ENCODE measurements at regions not wholly inside any gene's neighbourhood (a gene's known extent, or its start where the extent isn't known, plus 50 kb on each side); places are given as distances from the start of the nearest gene placed in this dataset.

DNA sequence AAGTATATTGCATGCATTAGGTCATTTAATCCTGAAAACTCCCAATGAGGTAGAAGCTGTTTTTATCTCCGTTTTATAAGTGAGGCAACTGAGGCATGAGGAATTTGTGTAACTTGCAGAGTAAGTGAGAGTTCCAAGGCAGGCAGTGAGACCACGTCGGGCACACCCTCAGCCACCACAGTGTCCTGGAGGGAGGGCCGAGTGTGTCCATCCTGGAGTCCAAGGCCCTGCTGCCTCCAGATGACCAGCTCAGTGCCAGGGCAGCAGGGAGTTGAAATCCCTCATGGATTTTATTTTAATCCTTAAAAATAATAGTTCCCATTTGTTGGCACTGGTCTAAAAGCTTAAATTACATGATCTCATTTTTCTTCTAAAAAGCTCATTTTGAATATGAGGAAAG lies 104.6 kb upstream of the SMIM23 start:
- DNase-seq (ENCODE audit: low read depth, low spot score), result no peak

DNA sequence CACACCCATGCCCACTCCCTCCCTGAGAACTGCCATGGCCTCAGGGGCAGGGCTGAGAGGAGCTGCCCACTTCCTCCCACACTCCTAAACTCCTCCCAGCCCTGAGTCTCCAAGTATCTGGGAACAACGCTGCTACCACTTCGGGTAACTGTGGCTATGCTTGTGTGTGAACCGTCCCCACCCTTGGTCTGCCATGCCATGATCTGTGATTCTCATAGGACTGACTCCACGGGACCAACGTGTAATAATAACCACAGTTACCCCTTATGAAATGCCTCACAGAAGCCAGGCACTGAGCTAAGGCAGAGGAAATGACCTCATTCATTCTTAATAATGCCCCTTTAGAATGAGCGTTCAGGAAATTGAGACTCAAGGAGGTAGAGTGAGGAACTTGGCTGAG lies 103.9 kb upstream of the SMIM23 start:
- no peak for DNase-seq (ENCODE audit: low read depth, low spot score)

DNA sequence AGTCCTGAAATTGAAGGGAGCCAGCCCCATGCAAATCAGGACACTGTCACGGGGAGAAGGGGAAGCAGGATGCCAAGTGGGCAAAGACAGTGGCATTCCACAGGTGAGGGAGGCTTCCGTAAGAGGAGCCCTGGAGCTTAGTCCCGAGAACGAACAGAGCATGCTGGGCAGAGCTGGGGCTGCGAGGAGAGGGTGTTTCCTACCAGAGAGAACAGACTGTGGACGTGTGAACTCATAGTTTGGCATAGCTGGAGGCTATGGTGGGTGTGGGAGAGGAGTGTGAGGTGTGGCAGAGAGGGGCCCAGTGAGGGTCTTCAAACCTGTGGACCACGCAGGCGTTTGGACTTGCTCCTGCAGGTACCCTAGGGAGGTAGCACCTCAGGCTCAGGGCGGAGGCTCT lies 102.8 kb upstream of the SMIM23 start:
- DNase-seq (ENCODE audit: low read depth, low spot score), result no peak

DNA sequence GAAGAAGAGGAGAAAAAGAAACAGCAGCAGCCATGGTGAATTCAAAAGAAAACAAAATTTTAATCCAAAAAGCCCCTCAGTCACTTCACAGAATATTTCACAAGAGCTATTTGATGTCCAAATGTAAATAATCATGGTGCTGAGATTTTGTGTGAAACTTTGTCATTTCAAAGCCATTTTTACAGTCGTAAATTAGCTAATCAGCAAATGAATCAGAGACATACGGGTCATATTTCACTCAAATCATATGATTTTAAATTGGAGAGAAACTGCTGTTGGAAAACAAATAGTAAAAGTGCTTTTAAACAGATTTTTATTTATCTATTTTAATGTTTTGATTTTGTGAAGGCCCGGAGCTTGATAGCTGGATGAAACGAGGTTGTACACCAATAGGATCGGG lies 101.4 kb upstream of the SMIM23 start:
- no peak for DNase-seq (ENCODE audit: low read depth, low spot score)

DNA sequence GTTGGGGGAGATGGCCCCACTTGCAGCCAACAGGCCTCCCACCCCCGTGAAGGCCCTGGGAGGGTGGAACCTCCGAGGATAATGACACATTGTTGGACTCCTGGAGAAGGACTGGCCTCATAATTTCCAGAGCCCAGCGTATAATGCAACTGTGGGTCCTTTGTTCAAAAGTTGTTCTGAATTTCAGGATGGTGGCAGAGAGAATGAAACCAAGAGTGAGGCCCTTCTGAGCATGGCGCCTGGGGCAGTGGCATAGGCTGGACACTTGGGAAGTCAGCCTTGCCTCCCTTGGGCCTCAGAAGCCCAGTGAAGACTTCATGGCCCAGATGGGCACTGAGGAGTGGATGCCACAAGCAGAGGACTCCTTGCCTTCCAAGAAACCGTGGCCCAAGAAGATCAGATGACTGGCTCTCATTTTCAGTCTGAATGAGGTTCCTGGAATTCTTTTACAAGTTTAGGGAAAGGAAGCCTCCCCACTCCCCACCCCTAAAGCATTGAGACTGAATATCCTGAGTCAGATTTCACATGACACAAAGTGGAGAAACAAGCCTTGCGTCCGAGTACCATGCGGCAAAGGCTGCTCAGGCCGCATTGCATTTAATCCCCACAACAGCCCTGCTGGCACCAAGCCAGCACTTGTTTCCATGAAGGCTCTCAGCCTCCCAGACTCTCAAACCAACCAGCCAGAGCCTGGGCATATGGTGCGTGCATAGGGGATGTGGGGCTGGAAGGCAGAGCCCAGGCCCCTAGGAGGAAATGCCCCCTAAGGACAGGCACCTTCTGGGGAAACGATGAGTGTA lies 96.7 kb upstream of the SMIM23 start:
- DNase-seq (ENCODE audit: low read depth, low spot score), result no peak

DNA sequence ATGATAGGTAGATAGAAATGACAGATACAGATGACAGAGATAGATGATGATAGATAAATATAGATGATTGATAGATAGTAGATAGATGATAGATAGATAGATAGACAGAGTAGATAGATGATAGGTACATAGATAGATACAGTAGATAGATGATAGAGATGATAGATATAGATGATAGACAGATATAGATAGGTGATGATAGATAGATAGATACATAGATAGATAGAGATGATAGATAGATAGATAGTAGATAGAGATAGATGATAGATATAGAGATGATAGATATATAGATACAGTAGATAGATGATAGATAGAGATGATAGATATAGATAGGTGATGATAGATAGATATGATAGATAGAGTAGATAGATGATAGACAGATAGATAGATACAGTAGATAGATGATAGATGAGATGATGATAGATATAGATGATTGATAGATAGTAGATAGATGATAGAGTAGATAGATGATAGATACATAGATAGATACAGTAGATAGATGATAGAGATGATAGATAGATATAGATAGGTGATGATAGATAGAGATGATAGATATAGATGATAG lies 95.7 kb upstream of the SMIM23 start:
- no peak for DNase-seq (ENCODE audit: low read depth, low spot score)

DNA sequence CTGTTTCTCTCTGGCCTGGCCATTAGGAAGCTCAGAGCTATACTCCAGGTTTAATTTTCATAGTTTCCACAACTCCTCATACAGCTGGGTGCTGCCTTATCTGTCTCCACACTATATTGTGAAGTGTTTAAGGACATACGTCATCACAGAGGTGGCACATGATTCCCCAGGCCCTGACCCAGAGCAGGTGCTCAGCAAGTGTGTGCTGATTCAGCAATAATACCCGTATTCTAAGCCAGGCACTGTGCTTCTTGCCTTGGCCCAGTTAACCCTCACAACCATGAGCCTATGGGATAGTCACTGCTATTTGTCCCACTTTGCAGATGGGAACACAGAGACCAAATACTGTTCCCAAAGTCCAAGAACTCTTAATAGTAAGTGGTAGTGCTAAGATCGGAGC lies 93.5 kb upstream of the SMIM23 start:
- DNase-seq (ENCODE audit: low read depth, low spot score), result no peak

DNA sequence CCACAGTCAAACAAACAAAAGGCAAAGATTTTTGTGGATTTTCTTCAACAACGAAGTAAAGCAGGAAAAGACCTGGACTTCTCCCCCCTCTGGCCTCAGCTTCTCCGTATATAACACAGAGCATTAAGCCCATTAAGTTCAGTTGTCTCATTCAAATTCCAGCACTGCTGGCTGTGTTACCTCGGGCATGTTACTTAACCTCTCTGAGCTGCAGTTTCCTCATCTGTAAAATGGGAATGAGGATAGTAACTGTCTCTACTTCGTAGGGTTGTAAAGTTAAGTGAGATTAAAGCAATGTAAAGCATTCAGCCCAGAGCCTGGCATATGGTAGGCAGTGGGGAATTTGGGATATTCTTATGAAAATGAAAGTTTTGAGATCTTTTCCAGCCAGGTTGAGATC lies 92.7 kb upstream of the SMIM23 start:
- DNase-seq (ENCODE audit: low read depth, low spot score), result no peak

DNA sequence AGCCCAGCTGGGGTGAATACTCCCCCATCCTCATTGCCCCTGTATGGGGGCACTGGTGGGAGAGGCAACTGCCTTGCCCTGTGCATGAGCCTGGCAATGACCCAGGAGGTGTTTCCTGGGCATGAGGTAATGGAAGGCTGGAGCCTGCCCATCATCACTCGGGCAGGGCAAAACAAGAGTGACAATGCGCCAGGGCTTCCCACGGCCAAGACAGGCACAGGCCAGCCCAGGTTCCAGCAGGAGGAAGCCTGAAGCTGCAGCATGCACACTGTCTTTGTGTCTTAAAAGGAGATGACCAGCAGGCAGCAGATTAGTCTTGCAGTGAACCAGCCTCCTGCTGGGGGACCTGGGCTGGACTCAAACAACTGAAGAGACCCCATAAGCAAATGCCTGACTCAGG lies 92.2 kb upstream of the SMIM23 start:
- DNase-seq (ENCODE audit: low read depth, low spot score), result no peak

DNA sequence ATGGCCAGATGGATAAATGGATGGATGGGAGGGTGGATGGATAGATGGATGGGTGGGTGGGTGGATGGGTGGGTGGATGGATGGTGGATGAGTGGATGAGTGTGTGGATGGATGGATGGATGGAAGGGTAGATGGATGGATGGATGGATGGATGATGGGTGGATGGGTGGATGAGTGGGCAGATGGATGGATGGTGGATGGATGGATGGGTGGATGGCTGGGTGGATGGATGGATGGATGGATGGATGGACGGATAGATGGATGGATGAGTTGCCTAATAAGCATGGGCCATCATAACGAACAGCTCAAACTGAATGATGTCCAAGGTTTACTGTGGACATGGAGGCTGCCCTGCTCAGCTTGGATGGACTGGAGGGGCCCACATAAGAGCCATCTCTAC lies 89.8 kb upstream of the SMIM23 start:
- no peak for DNase-seq (ENCODE audit: low read depth, low spot score)

DNA sequence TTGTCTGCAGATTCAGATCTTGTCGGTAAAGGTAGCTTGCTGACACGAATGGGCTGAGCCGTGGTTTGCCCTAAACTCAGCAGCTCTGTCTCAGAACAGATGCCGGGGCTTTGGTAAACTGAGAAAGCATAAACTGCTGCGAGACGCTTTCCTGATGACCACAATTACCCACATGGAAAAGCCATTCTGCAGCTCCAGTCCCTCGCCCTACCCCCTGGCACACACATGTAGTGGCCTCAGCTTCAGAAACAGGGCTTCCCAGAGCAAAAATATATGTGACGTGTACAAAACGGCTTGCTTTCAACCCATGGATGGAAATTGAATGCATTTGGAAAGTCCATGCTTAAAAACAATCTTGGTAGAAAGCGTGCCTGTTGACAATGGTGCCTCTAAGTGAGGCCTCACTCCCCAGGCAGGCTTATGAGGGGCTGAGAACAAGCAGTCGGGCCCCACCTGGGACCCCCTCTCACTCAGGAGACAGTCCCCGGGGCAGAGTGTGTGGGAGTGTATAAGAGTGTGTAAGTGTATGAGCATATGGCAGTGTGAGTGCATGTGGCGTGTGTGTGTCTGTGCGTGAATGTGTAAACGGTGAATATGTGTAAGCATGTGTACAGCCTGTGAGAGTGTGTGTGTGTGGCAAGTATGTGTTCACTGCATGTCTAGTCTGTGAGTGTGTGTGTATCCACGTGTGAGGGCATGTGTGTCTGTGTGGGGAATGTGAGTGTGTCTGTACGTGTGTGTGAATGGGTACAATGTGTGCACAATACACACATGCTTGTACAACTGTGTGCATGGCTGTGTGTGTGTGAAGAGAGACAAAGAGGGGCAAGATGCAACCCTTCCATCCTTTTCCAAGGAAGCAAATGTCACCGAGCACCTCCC lies 88.2 kb upstream of the SMIM23 start:
- DNase-seq (ENCODE audit: low read depth, low spot score), result no peak

DNA sequence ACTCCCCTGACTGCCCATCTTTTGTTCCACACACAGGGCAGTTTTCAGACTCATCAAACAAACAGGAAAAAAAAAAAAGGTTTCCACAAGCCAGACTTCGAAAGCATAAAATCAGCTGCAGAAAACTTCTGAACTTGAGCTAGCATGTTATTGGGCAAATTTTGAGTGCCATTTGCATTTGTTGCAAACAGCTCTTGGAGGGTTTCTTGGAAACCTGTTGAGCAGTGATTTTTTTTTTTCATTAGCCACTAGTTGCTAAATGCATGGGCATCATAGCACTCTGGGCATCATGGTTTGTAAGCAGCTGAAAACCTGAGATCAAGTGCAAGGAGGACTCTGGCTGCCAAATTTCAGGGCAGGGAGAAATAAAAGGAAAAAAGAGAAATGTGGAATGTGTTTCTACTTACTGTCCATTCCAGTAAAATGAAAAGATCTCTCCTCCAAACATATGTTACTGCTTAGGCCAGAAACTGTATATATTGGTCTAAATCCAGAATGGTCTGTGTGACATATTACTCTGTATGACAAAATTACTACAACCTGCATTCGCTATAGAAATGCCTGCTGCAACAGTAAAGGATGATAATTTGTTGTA lies 85.2 kb upstream of the SMIM23 start:
- DNase-seq (ENCODE audit: low read depth, low spot score), result no peak

DNA sequence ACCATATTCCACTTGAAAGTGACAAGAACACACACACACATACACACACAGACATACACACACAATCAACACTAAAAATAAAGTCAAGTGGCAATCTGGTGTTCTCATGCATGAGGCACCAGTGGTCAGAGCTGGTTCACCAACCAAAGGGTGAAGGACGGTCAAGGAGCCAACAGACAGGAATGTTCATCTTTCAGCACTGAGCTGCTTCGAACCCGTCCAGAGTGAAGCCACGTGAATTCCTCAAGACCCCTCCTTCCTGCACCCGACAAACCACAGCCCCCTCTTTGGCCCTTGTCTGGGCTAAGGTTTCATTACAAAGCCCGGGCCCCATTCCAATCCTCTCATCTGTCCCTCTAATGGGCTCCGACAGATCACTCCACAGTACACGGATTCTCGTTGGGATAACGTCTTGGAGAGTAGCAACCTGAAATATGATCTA lies 84.5 kb upstream of the SMIM23 start:
- no peak for DNase-seq (ENCODE audit: low read depth, low spot score)

DNA sequence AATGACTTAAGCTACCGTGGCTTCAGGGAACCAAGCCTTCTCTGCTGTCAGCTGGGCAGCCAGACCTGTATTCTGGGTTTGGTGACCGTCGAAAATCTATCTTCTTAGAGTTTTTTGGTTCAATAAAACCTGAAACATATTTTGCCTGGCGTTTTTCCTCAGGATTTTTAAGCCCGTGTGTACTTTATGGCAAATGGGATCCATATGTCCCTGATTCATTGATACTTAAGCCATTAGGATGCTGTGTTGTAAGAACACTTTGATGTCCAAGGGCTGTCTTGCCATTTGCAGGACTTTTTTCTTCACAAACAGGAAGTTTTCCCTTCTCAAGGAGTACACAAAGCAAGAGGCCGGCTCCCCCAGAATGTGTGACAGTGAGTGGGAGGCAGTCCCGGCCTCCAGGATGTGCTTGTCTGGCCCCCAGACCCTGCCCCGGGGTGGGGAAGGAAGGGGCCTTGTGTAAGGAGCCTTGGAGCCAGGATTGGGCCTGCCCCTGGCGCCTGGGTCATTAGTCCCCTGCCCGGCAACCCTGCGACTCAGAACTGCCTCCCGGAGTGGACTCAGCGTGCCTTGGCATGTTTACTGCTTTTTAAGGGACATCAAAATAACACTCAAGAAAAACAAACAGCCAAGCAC lies 83.4 kb upstream of the SMIM23 start:
- DNase-seq (ENCODE audit: low read depth, low spot score), result no peak

DNA sequence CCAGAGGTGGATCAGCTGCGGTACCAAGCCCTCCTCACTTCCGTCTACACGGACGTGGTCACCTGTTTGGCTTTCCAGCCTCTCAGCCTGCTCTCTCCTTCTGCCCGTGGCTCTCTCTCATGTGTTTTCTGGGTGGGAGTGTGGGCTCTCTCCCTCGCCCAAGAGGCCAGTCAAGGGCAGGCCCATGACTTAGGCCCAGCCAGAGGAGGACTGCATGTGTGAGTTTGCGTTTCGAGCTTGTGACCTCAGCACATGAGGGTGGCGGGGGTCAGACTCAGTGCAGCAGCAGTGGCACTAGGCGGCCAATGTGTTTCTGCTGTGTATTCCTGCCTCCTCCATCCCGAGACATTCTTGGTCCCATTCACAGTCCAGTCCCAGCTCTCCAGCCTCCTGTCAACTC lies 82.5 kb upstream of the SMIM23 start:
- no peak for DNase-seq (ENCODE audit: low read depth, low spot score)

DNA sequence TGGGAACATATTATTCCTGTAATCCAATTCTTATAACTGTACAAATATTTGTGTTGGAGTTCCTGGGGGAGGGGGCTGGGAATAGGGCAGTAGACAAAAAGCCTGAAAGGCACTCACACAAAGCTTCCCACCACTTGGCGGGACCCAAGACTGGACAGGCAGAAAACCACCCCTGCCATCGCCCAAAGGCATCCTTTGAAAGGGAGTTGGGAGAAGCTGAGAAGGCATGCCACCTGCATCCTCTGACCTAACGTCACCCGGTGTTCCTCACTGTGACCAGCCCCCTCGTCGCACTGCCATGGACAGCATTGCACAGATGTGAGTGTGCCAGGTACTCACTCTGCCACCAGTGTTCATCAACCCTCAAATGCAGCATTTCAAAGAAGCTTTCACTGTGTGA lies 80.6 kb upstream of the SMIM23 start:
- no peak for DNase-seq (ENCODE audit: low read depth, low spot score)

DNA sequence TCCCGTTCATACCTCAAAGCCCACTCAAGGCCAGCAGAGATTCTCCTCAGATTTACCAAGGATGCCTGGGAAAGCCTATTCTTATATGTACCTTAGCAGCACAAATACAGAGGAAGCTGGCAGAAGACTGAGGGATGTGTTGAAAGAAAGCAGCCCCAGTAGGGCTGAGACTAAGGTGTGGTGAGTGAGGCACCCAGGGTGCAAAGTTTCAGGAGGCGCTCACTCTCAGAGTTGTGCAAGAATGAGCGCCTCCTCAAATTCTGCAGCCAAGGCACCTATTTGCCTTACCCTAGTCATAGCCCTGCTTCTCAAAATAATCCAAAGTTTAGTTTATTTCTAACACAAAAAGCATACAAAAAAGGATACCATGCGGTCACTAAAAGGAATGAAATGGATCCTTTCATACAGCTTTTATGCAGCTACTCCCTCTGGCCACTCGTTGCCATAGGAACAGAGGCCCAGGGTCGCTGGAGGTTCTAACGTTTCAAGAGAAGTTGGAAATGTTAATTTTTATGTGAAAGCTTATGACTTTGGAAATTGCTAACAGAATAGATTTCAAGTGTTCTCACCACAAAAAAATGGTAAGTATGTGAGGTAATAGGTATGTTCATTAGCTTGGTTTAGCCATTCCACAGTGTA lies 79.7 kb upstream of the SMIM23 start:
- DNase-seq (ENCODE audit: low read depth, low spot score), result no peak

DNA sequence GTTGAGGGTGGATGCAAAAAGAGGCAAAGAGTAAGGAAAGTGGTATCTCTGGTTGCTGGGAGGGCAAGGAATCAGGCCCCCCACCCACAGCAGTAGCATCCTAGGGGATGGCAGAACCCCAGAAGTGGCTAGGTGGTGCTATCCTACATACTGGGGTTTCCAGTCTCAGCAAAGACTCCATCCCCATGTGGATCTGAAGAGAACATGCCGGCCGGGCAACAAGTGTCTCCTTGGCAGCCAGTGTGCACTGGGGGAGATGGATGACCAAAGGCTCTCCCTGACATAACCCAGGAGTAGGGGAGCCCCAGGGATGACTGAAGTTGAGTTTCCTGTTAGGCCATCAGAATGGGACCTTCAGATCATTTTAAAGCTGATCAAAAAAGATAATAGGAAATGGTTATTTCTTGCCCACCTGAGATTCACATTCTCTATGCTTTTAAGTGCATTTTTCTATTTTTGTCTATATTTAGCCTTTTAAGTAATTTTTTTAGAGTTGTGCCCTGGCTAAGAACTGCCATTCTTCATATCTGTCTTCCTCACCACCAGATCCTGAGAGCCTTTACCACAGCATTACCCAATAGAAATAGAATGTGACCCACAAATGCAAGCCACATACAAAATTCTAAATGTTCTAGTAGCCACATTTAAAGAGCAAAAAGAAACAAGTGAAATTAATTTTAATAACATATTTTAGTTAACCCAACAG lies 78.7 kb upstream of the SMIM23 start:
- no peak for DNase-seq (ENCODE audit: low read depth, low spot score)

DNA sequence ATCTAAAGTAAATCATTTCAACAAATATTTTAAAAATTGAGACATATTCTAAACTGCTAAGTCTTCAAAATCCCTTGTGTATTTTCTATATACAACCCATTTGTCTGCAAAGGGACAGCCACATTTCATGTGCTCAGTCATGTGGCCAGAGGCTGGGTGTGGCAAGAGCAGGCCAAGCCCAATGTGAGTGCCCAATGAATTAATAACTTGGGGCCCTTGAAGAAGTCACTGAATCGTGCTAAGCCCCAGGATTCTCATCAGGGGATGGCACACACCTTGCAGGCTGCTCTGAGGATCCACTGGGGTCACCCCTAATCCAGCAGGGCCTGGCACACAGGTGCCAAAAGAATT lies 78.2 kb upstream of the SMIM23 start:
- DNase-seq (ENCODE audit: low read depth, low spot score), result no peak

DNA sequence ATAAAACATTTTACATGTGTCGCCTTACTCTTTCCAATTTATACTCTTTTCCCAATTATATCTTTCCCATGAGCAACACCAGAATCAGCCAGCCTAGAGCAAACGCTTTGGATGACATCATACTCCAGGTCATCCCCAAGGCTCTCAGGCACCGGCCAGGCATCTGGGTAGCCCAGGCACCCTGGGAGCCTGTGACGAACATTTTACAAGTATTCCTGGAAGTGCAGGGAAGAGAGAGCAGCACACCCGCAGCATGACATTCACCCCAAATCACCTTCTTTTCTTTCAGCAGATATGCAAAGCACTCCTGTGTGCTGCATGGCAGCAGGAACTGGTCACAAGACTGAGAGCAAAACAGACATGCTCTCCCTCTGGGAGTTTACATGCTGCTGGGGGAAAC lies 75.7 kb upstream of the SMIM23 start:
- no peak for DNase-seq (ENCODE audit: low read depth, low spot score)

Data from iPS DF 19.7 (cell line).